Gastrocnemius medialis (tissue), 4 donors: ENCODE measurements at regions not wholly inside any gene's neighbourhood (a gene's known extent, or its start where the extent isn't known, plus 50 kb on each side); places are given as distances from the start of the nearest gene placed in this dataset.

Experiments
- CTCF ChIP-seq, 5 experiments: fragments of 450-650 bp in 3 of 5; fragments of 200-600 bp in 2 of 5; sonication (generic) in 2 of 5; IDR thresholded peaks in 4 of 5; conservative IDR thresholded peaks in 1 of 5; 1 replicate in 4 of 5; 2 replicates in 1 of 5; pipeline ENCODE4 v1.5.1; 2016 to 2019; ENCODE audit warnings: antibody characterized with exemption in 5 of 5, mild to moderate bottlenecking in 3 of 5, moderate library complexity in 3 of 5
- POLR2A ChIP-seq, 2 donors: fragments of 450-650 bp; IDR thresholded peaks; one replicate each; pipeline ENCODE4 v1.6.1; 2017; ENCODE audit warnings: antibody characterized with exemption in 2 of 2, mild to moderate bottlenecking in 2 of 2, moderate library complexity in 2 of 2

GRCh38 chr5:145471026-145471425 lies 364.1 kb downstream of the PRELID2 start:
- TF ChIP-seq CTCF (IDR thresholded peaks at IDR 0.05 in 4 of 5, conservative IDR thresholded peaks at IDR 0.05 in 1 of 5) (no peak), POLR2A (IDR thresholded peaks at IDR 0.05) (no peak)
